GM23338 (cell line): ENCODE measurements at regions not wholly inside any gene's neighbourhood (a gene's known extent, or its start where the extent isn't known, plus 50 kb on each side); places are given as distances from the start of the nearest gene placed in this dataset.

ENCODE experiments used
- ATAC-seq: fragments of 200-7000 bp; cut with Tn5 transposase; 3 replicates; pipeline ENCODE4 v1.9.1; 2020
- DNase-seq: peaks from one replicate; pipeline ENCODE4 v3.0.0-alpha.2; 2015; ENCODE audit warnings: low spot score
- H2AFZ ChIP-seq: fragments of 200-600 bp; sonication (generic); 2 replicates; pipeline ENCODE4 v1.8.0; 2016; ENCODE audit warnings: antibody characterized with exemption, mild to moderate bottlenecking, moderate library complexity
- H3F3A ChIP-seq: fragments of 200-600 bp; sonication (generic); replicated peaks from 2 replicates; pipeline ENCODE4 v1.8.0; 2017; ENCODE audit warnings: antibody characterized with exemption, mixed run types, low read depth
- H3K27ac ChIP-seq: fragments of 200-600 bp; sonication (generic); 2 replicates; pipeline ENCODE4 v1.6.1; 2016; ENCODE audit warnings: low read depth
- H3K27me3 ChIP-seq: fragments of 200-600 bp; sonication (generic); 2 replicates; pipeline ENCODE4 v1.8.0; 2016; ENCODE audit warnings: mild to moderate bottlenecking, mixed run types, moderate library complexity; ENCODE audit not compliant: insufficient read depth
- H3K36me3 ChIP-seq: fragments of 200-600 bp; sonication (generic); 2 replicates; pipeline ENCODE4 v1.8.0; 2016; ENCODE audit warnings: mild to moderate bottlenecking; ENCODE audit not compliant: insufficient read depth
- H3K4me1 ChIP-seq: fragments of 200-600 bp; sonication (generic); 2 replicates; pipeline ENCODE4 v1.8.0; 2016; ENCODE audit warnings: mild to moderate bottlenecking, moderate library complexity; ENCODE audit not compliant: insufficient read depth
- H3K4me2 ChIP-seq: fragments of 200-600 bp; sonication (generic); 2 replicates; pipeline ENCODE4 v1.7.1; 2017; ENCODE audit warnings: mixed run types
- H3K4me3 ChIP-seq: fragments of 200-600 bp; sonication (generic); 2 replicates; pipeline ENCODE4 v1.6.1; 2016; ENCODE audit warnings: mixed run types
- H3K79me2 ChIP-seq: fragments of 200-600 bp; sonication (generic); replicated peaks from 2 replicates; pipeline ENCODE4 v1.8.0; 2017; ENCODE audit warnings: mild to moderate bottlenecking; ENCODE audit not compliant: insufficient read depth
- H3K9me2 ChIP-seq: fragments of 200-600 bp; sonication (generic); 2 replicates; pipeline ENCODE4 v1.8.0; 2017; ENCODE audit not compliant: insufficient read depth
- H4K20me1 ChIP-seq: fragments of 200-600 bp; sonication (generic); replicated peaks from 2 replicates; pipeline ENCODE4 v1.8.0; 2017; ENCODE audit warnings: mild to moderate bottlenecking; ENCODE audit not compliant: insufficient read depth
- H3K27ac Mint-ChIP-seq: 2 replicates; pipeline ENCODE4 v1.8.0; 2020; ENCODE audit warnings: inconsistent platforms, mild to moderate bottlenecking, moderate library complexity, mixed read lengths
- H3K27me3 Mint-ChIP-seq: 3 replicates; pipeline ENCODE4 v1.8.0; 2022; ENCODE audit warnings: low read depth, mild to moderate bottlenecking, moderate library complexity, mixed read lengths, inconsistent platforms; ENCODE audit not compliant: insufficient read depth, poor library complexity
- H3K36me3 Mint-ChIP-seq: 3 replicates; pipeline ENCODE4 v1.8.0; 2021; ENCODE audit warnings: low read depth, mild to moderate bottlenecking, inconsistent platforms, moderate library complexity, mixed read lengths
- H3K4me1 Mint-ChIP-seq: 3 replicates; pipeline ENCODE4 v1.8.0; 2020; ENCODE audit warnings: mild to moderate bottlenecking, inconsistent platforms, mixed read lengths
- H3K4me3 Mint-ChIP-seq: 3 replicates; pipeline ENCODE4 v1.8.0; 2021; ENCODE audit warnings: moderate library complexity, mild to moderate bottlenecking, inconsistent platforms, mixed read lengths
- H3K9me3 Mint-ChIP-seq: 3 replicates; pipeline ENCODE4 v1.8.0; 2020; ENCODE audit warnings: moderate library complexity, mild to moderate bottlenecking, inconsistent platforms, mixed read lengths
- CTCF ChIP-seq, 2 experiments: fragments of 200-600 bp in 1 of 2; sonication (generic) in 1 of 2; conservative IDR thresholded peaks; 2 replicates each; pipeline versions ENCODE4 v1.5.1 to v1.6.1; 2016 to 2017; ENCODE audit warnings: antibody characterized with exemption in 2 of 2, low read depth in 2 of 2, mild to moderate bottlenecking in 2 of 2, moderate library complexity in 1 of 2
- EZH2 ChIP-seq: fragments of 200-600 bp; sonication (generic); IDR thresholded peaks from one replicate; pipeline ENCODE4 v1.8.0; 2017; ENCODE audit warnings: antibody characterized with exemption, mild to moderate bottlenecking, low read depth; ENCODE audit not compliant: unreplicated experiment
- EZH2phosphoT487 ChIP-seq: fragments of 200-600 bp; sonication (generic); IDR thresholded peaks from one replicate; pipeline ENCODE4 v1.8.1; 2018; ENCODE audit warnings: antibody characterized with exemption; ENCODE audit not compliant: unreplicated experiment
- JUNB ChIP-seq: IDR thresholded peaks from one replicate; pipeline ENCODE4 v1.6.1; 2016; ENCODE audit warnings: antibody characterized with exemption; ENCODE audit not compliant: unreplicated experiment
- NANOG ChIP-seq: IDR thresholded peaks from 2 replicates; pipeline ENCODE4 v1.6.1; 2016; ENCODE audit warnings: antibody characterized with exemption, borderline replicate concordance
- POLR2AphosphoS5 ChIP-seq: IDR thresholded peaks from 2 replicates; pipeline ENCODE4 v1.6.1; 2016; ENCODE audit warnings: antibody characterized with exemption, low read depth
- REST ChIP-seq: IDR thresholded peaks from one replicate; pipeline ENCODE4 v1.6.1; 2018; ENCODE audit warnings: antibody characterized with exemption; ENCODE audit not compliant: unreplicated experiment
- STAT1 ChIP-seq: IDR thresholded peaks from one replicate; pipeline ENCODE4 v1.6.1; 2016; ENCODE audit warnings: antibody characterized with exemption; ENCODE audit not compliant: unreplicated experiment
- ZNF114 ChIP-seq: fragments of 250-450 bp; sonication (Bioruptor Pico); IDR thresholded peaks from 2 replicates; pipeline ENCODE4 v1.5.0; 2020; ENCODE audit warnings: mild to moderate bottlenecking, moderate library complexity
- ZNF331 ChIP-seq: fragments of 250-450 bp; sonication (Bioruptor Pico); IDR thresholded peaks from 2 replicates; pipeline ENCODE4 v1.5.0; 2020; ENCODE audit warnings: low read depth, mild to moderate bottlenecking, moderate library complexity
- ZNF462 ChIP-seq: fragments of 250-450 bp; sonication (Bioruptor Pico); IDR thresholded peaks from 2 replicates; pipeline ENCODE4 v1.5.0; 2020; ENCODE audit warnings: mild to moderate bottlenecking, moderate library complexity

- H3K4me3 Mint-ChIP-seq, result no peak overlapping the region
- H3K4me1 ChIP-seq, result no peaks in the 10 kb centered on the region
- H3F3A ChIP-seq, result no peaks in the 10 kb centered on the region
- no peak for DNase-seq
- H3K36me3 ChIP-seq, result no peaks in the 10 kb centered on the region
- H3K27me3 ChIP-seq, result no peaks in the 10 kb centered on the region
- H3K4me3 ChIP-seq, result no peak overlapping the region
- no peak overlapping the region for H3K27ac ChIP-seq
- no peaks in the 10 kb centered on the region for H3K79me2 ChIP-seq
- no peak overlapping the region for H3K4me2 ChIP-seq
- no peaks in the 10 kb centered on the region for H3K36me3 Mint-ChIP-seq
- no peaks in the 10 kb centered on the region for H3K9me2 ChIP-seq
- no peaks in the 10 kb centered on the region for H3K27me3 Mint-ChIP-seq
- H2AFZ ChIP-seq, result no peak overlapping the region
- no peaks in the 10 kb centered on the region for H3K9me3 Mint-ChIP-seq
- no peak for TF ChIP-seq JUNB
- no peak for TF ChIP-seq STAT1
- TF ChIP-seq POLR2AphosphoS5, result no peak
- H3K27ac Mint-ChIP-seq, result no peak overlapping the region
- peaks cover 2% of the 10 kb centered on the region; the same call in 1 of the 3 replicates for H3K4me1 Mint-ChIP-seq
- ATAC-seq, result no peak
- no peaks in the 10 kb centered on the region for H4K20me1 ChIP-seq
These were observed 174.3 kb upstream of the FAT3 start for GRCh38 chr11:92050305-92050704.

- Mint-ChIP-seq H3K36me3 (no peaks in the 10 kb centered on the region), H3K4me3 (no peak overlapping the region), H3K4me1 (peaks cover 2% of the 10 kb centered on the region; the same call in 1 of the 3 replicates), H3K27ac (no peak overlapping the region), H3K9me3 (no peaks in the 10 kb centered on the region), H3K27me3 (peaks cover 2% of the 10 kb centered on the region)
- H3F3A ChIP-seq, result no peaks in the 10 kb centered on the region
- no peak overlapping the region for H3K4me3 ChIP-seq
- no peaks in the 10 kb centered on the region for H3K27me3 ChIP-seq
- DNase-seq (no peak), ATAC-seq (no peak)
- H4K20me1 ChIP-seq, result no peaks in the 10 kb centered on the region
- H3K79me2 ChIP-seq, result no peaks in the 10 kb centered on the region
- H2AFZ ChIP-seq, result no peak overlapping the region
- H3K4me2 ChIP-seq, result no peak overlapping the region
- no peaks in the 10 kb centered on the region for H3K4me1 ChIP-seq
- no peak overlapping the region for H3K27ac ChIP-seq
- no peaks in the 10 kb centered on the region for H3K36me3 ChIP-seq
- H3K9me2 ChIP-seq, result no peaks in the 10 kb centered on the region
- TF ChIP-seq NANOG (no peak), ZNF462 (CRISPR knock-in tag) (no peak), EZH2 (no peak), REST (no peak), ZNF331 (CRISPR knock-in tag) (no peak), JUNB (no peak), ZNF114 (CRISPR knock-in tag) (no peak), CTCF (conservative IDR thresholded peaks at IDR 0.05; ENCODE audit: low read depth in 2 of 2) (no peak), EZH2phosphoT487 (no peak), POLR2AphosphoS5 (no peak)
These were observed 176.2 kb upstream of the FAT3 start for GRCh38 chr11:92048415-92048814.
